ENCODE measurements at regions not wholly inside any gene's neighbourhood (a gene's known extent, or its start where the extent isn't known, plus 50 kb on each side); places are given as distances from the start of the nearest gene placed in this dataset.
"Not testable (repeated sequence)": the region's sequence is repeated elsewhere in the genome, so short reads cannot be mapped to it uniquely, and the experiment has no call there.

DNA sequence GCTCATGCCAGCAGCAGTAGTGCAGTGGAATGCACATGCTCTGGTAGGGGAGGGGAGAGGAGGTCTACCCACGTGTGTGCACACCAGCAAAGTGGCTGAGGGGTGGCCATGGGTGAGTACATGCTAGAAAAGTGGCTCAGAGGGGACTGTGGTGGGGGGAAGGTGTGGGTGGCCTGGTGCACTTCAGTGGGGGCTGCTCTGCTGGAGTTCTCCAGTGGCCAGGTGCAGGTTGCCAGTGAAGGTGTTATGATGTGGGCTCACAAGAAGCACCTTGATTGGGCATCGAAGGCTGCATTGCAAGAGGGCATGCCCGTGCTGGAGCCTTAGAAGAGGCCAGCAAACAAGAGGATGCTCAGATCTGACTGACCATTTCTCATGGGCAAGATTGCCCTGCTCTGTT lies 613.6 kb upstream of the PHF14 start:
- Mint-ChIP-seq H3K36me3 (no peaks in the 10 kb centered on the region), H3K27me3 (no peaks in the 10 kb centered on the region), H3K9me3 (peaks cover 18% of the 10 kb centered on the region), H3K4me3 (no peak overlapping the region), H3K4me1 (ENCODE audit: low read depth in 2 of 2) (no peaks in the 10 kb centered on the region), H3K27ac (no peak overlapping the region)
- ATAC-seq (no peak), DNase-seq (ENCODE audit: low spot score) (no peak)

DNA sequence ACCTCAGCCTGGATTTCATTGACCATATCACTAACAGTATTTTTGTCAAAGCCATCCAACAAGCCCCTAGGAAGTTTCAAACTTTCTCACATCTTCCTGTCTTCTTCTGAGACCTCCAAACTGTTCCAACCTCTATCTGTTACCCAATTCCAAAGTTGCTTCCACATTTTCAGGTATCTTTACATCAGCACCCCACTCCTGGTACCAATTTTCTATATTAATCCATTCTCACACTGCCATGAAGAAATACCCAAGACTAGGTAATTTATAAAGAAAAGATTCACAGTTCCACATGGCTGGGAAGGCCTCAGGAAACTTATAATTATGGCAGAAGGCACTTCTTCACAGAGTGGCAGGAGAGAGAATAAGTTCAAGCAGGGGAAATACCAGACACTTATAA lies 571.9 kb upstream of the PHF14 start:
- no peaks in the 10 kb centered on the region for H3K27me3 Mint-ChIP-seq
- no peaks in the 10 kb centered on the region for H3K4me1 Mint-ChIP-seq (ENCODE audit: low read depth in 2 of 2)
- H3K4me3 Mint-ChIP-seq, result no peak overlapping the region
- no peak overlapping the region for H3K27ac Mint-ChIP-seq
- peaks cover 17% of the 10 kb centered on the region for H3K36me3 Mint-ChIP-seq
- H3K9me3 Mint-ChIP-seq, result peaks cover 16% of the 10 kb centered on the region
- no peak for DNase-seq (ENCODE audit: low spot score)
- no peak for ATAC-seq

DNA sequence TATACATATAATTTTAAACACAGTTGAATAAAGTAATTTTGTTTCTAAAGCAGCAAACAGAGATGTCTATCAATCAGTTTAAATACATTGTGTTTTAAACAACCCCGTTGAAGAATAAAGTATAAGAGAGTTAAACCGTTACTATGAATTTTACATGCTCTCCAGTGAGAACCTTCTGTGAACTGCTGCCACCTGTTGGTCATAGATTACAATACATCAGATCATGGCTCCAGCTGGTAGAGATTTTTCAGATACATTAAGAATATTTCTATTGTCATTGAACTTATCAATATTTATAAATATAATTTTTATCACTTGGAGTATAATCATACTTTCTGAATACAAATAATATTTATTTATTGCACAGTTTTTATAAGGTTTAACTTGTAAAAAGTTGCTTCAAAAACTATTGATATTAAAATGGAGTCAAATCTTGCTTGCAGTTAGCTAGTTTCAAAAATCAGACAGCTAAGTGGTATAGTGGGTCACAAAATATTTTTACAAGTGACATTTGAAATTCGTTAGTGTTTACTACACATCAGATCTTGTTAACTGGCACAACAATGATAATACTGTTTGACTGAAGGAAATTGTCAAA lies 561.2 kb upstream of the PHF14 start:
- no peaks in the 10 kb centered on the region for H3K36me3 Mint-ChIP-seq
- no peak for DNase-seq (ENCODE audit: low spot score)
- peaks cover 0 to 9% of the 10 kb centered on the region in 2 donors for H3K27me3 Mint-ChIP-seq
- no peaks in the 10 kb centered on the region for H3K9me3 Mint-ChIP-seq
- H3K4me3 Mint-ChIP-seq, result no peak overlapping the region
- ATAC-seq, result no peak
- H3K4me1 Mint-ChIP-seq (ENCODE audit: low read depth in 2 of 2), result no peaks in the 10 kb centered on the region
- no peak overlapping the region for H3K27ac Mint-ChIP-seq

DNA sequence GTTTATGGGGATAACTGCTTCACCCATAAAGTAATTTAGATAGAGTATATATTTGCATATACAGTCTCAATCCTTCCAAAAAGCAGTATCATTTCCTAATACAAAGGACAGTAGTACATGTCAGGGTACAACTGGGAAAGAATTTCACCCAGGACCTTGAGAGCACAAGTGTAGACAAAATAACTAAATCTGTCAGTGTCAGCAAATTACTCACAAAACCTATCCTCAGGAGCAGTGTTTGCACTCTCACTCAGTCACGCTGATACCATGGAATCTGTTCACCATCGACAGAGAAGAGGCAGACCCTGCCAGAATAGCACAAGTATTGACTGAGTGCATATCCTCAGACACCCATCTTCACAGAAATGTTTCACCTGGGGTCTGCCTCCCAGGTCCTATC lies 554.7 kb upstream of the PHF14 start:
- Mint-ChIP-seq H3K27me3 (peaks cover 0 to 4% of the 10 kb centered on the region in 2 donors), H3K4me1 (ENCODE audit: low read depth in 2 of 2) (no peaks in the 10 kb centered on the region), H3K4me3 (no peak overlapping the region), H3K36me3 (no peaks in the 10 kb centered on the region), H3K9me3 (peaks cover 4% of the 10 kb centered on the region), H3K27ac (no peak overlapping the region)
- ATAC-seq, result no peak
- no peak for DNase-seq (ENCODE audit: low spot score)

DNA sequence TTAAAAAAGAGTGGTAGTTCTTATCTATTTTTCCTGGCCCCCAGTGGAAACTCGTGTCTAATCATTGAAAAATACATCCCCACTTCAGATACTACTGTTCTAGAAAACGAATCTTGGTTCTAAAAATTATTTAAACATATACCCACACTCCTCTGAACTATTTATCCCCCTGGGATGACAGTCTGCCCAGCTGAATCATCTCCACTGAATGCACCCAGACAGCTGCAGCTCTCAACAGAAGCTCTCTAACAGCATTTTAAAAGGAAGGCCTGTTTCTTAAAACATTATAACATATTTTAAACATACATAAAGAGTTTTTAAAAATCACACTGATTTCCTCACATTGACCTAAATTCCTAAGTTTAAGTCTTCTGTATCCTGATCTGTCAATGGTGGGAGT lies 544.6 kb upstream of the PHF14 start:
- DNase-seq (ENCODE audit: low spot score) (no peak), ATAC-seq (no peak)
- H3K4me3 Mint-ChIP-seq, result no peak overlapping the region
- H3K4me1 Mint-ChIP-seq (ENCODE audit: low read depth in 2 of 2), result no peaks in the 10 kb centered on the region
- no peaks in the 10 kb centered on the region for H3K27me3 Mint-ChIP-seq
- H3K27ac Mint-ChIP-seq, result no peak overlapping the region
- H3K9me3 Mint-ChIP-seq, result peaks cover 4% of the 10 kb centered on the region
- H3K36me3 Mint-ChIP-seq, result no peaks in the 10 kb centered on the region

DNA sequence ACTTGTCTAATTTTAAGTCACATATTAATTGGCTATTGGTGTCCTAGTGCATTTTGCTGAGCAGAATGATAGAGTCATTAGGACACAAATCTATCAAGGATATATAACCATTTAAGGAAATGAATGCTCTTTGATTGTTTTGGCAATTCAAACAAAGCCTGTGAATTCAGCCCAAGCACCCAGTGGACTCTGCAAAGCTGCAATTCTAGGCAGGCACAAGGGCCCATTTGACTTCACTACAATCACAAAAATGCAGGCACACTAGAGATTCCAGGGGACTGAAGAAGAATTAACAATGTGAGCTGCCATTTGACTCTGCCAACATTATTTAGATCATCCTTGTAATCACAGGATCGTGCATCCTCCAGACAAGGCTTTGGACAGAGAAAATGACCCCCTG lies 544.2 kb upstream of the PHF14 start:
- Mint-ChIP-seq H3K36me3 (no peaks in the 10 kb centered on the region), H3K9me3 (peaks cover 4% of the 10 kb centered on the region), H3K27ac (no peak overlapping the region), H3K4me1 (ENCODE audit: low read depth in 2 of 2) (no peaks in the 10 kb centered on the region), H3K4me3 (no peak overlapping the region), H3K27me3 (peaks cover 0 to under 1% of the 10 kb centered on the region in 2 donors)
- no peak for ATAC-seq
- no peak for DNase-seq (ENCODE audit: low spot score)

DNA sequence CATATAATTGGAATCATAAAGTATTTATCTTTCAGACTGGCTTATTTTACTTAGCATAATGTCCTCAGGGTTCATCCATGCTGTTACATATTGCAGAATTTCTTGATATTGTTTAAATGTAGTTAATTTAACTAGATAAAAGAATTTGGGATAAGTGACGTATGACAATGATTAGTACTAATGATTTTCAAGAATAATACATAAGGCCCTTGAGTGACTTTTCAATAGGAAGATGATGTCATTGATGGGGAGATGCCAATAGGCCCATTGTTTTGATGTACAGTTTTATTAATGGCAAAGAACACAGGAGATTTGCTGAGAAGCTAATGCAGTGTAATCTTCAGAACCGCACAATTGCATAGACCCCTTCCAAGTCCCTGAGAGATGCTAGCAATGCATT lies 537.4 kb upstream of the PHF14 start:
- no peak for ATAC-seq
- H3K36me3 Mint-ChIP-seq, result no peaks in the 10 kb centered on the region
- DNase-seq (ENCODE audit: low spot score), result no peak
- no peaks in the 10 kb centered on the region for H3K9me3 Mint-ChIP-seq
- no peak overlapping the region for H3K27ac Mint-ChIP-seq
- no peaks in the 10 kb centered on the region for H3K4me1 Mint-ChIP-seq (ENCODE audit: low read depth in 2 of 2)
- no peak overlapping the region for H3K4me3 Mint-ChIP-seq
- peaks cover 0 to 5% of the 10 kb centered on the region in 2 donors for H3K27me3 Mint-ChIP-seq

DNA sequence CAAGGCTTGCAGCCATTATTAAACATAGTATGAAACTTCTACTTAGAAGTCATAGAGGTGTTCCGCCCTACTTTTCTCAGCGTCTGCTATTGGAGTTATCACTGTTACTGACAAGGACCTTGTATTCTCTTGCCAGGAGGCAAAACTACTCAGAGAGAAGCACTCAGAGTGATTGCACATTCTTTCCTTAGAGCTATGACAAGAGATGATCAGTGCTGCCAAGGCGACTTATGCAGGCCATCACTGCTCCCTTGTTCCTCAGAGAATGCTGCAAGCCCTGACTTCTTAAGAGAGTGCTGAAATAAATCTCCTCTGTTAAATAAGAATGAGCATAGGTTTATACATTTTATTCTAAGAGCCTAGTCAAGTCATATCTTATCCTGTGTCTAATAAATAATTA lies 534.6 kb upstream of the PHF14 start:
- no peaks in the 10 kb centered on the region for H3K9me3 Mint-ChIP-seq
- H3K4me1 Mint-ChIP-seq (ENCODE audit: low read depth in 2 of 2), result no peaks in the 10 kb centered on the region
- ATAC-seq, result no peak
- H3K27ac Mint-ChIP-seq, result no peak overlapping the region
- no peak overlapping the region for H3K4me3 Mint-ChIP-seq
- no peak for DNase-seq (ENCODE audit: low spot score)
- H3K27me3 Mint-ChIP-seq, result peaks cover 0 to 5% of the 10 kb centered on the region in 2 donors
- peaks cover 6% of the 10 kb centered on the region for H3K36me3 Mint-ChIP-seq

DNA sequence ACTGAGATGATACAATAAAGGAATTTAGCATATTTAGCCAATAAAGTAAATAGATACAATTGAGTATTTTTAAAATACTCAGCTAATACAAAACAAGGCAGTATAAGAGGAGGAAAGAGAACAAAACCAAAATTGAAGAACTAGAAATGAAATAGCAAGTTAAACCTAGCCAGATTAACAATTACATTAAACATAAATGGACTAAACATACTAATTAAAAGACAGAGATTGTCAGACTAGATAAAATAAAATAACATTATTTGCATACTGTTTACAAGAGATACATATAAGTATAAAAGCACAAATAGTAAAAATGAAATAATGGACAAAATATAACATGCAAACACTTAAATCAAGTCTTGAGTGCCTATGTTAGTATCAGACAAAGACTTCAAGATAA lies 517.7 kb upstream of the PHF14 start:
- DNase-seq (ENCODE audit: low spot score) (no peak), ATAC-seq (no peak)
- Mint-ChIP-seq H3K4me3 (no peak overlapping the region), H3K4me1 (ENCODE audit: low read depth in 2 of 2) (no peaks in the 10 kb centered on the region), H3K27me3 (no peaks in the 10 kb centered on the region), H3K9me3 (peaks cover 3% of the 10 kb centered on the region), H3K27ac (no peak overlapping the region), H3K36me3 (no peaks in the 10 kb centered on the region)

DNA sequence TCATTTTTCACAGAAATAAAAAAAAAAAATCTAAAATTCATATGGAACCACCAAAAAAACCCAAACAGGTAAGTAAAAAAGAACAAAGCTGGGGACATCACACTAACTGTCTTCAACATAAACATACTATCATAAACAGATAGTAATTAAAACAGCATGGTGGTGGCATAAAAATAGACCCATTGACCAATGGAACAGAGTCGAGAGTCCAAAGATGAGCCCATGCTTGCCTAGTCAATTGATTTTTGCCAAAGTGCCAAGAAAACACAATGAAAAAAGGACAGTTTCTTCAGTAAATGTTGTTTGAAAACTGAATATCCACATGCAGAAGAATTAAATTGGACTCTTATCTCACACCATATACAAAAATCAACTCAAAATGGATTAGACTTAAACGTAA lies 513.2 kb upstream of the PHF14 start:
- Mint-ChIP-seq H3K27ac (no peak overlapping the region), H3K4me3 (no peak overlapping the region), H3K36me3 (no peaks in the 10 kb centered on the region), H3K27me3 (no peaks in the 10 kb centered on the region), H3K4me1 (ENCODE audit: low read depth in 2 of 2) (no peaks in the 10 kb centered on the region), H3K9me3 (no peaks in the 10 kb centered on the region)
- ATAC-seq, result no peak
- no peak for DNase-seq (ENCODE audit: low spot score)

DNA sequence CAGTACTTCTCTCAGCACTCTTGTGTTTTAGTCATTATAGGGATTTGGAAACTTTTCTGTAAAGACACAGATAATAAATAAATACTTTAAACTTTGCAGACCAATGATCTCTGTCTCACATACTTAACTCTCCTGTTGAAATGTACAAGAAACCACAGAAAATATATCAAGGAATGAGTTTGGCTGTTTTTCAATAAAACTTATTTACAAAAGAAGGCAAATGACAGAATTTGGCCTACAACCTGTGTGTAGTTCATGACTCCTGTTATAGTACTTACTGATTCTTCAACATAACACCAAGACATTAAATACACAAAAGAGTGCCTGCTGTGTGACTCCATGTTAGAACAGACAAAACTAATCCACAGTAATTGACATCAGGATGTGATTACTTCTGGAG lies 510.0 kb upstream of the PHF14 start:
- H3K4me1 Mint-ChIP-seq (ENCODE audit: low read depth in 2 of 2), result no peaks in the 10 kb centered on the region
- ATAC-seq, result no peak
- no peaks in the 10 kb centered on the region for H3K36me3 Mint-ChIP-seq
- H3K9me3 Mint-ChIP-seq, result no peaks in the 10 kb centered on the region
- H3K4me3 Mint-ChIP-seq, result no peak overlapping the region
- H3K27me3 Mint-ChIP-seq, result no peaks in the 10 kb centered on the region
- no peak overlapping the region for H3K27ac Mint-ChIP-seq
- no peak for DNase-seq (ENCODE audit: low spot score)

DNA sequence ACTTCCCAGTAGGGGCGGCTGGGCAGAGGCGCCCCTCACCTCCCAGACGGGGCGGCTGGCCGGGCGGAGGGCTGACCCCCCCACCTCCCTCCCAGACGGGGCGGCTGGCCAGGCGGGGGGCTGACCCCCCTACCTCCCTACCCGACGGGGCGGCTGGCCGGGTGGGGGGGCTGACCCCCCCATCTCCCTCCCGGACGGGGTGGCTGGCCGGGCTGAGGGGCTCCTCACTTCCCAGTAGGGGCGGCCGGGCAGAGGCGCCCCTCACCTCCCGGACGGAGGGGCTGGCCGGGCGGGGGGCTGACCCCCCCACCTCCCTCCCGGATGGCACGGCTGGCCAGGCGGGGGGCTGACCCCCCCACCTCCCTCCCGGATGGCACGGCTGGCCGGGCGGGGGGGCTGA lies 508.1 kb upstream of the PHF14 start:
- H3K4me3 Mint-ChIP-seq, ATAC-seq: not testable (repeated sequence)

DNA sequence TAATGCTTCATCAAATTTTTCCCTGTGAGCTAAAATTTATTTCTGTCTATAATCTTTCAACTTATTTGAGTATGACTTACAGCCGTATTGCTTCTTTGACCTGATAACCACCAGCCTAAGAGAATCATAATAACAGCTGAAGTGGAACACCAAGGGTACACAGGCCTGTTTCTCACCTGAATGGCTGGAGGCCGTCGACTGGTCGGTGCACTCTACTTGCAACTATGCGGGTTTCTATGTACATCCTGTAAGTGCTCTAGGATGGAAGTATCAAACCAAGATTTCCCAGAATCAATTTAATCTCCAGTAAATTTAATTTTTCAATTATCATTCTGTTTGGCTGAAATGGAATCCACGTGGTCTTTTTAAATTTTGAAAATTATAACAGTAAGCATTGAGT lies 504.8 kb upstream of the PHF14 start:
- H3K4me1 Mint-ChIP-seq (ENCODE audit: low read depth in 2 of 2), result no peaks in the 10 kb centered on the region
- H3K4me3 Mint-ChIP-seq, result no peak overlapping the region
- H3K27ac Mint-ChIP-seq, result no peak overlapping the region
- no peak for ATAC-seq
- no peaks in the 10 kb centered on the region for H3K27me3 Mint-ChIP-seq
- no peak for DNase-seq (ENCODE audit: low spot score)
- H3K36me3 Mint-ChIP-seq, result no peaks in the 10 kb centered on the region
- H3K9me3 Mint-ChIP-seq, result no peaks in the 10 kb centered on the region

More for the DNA sequence above, 508.1 kb upstream of the PHF14 start:
- not testable (repeated sequence) for H3K36me3 Mint-ChIP-seq; H3K9me3 Mint-ChIP-seq; H3K27ac Mint-ChIP-seq; DNase-seq (ENCODE audit: low spot score); H3K4me1 Mint-ChIP-seq (ENCODE audit: low read depth in 2 of 2); H3K27me3 Mint-ChIP-seq

DNA sequence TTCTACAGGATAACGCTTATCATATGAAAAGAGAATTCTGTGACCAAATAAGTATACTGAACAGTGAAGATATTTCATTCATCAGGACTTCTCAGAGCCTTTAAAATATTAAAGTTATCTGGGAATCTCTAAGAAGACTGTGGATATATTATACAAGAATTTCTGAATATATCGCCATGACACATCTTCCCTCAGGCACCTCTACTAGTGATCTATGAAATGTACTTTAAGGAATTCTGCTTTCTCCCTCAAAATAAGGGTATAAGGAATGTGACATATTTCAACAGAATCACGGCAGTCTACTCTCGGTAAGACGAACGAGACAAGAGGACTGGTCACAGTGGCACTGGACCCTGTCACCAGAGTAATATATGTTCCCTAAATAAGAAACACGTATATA lies 504.2 kb upstream of the PHF14 start:
- Mint-ChIP-seq H3K27ac (no peak overlapping the region), H3K9me3 (no peaks in the 10 kb centered on the region), H3K36me3 (no peaks in the 10 kb centered on the region), H3K4me3 (no peak overlapping the region), H3K27me3 (no peaks in the 10 kb centered on the region), H3K4me1 (ENCODE audit: low read depth in 2 of 2) (no peaks in the 10 kb centered on the region)
- ATAC-seq (no peak), DNase-seq (ENCODE audit: low spot score) (no peak)

DNA sequence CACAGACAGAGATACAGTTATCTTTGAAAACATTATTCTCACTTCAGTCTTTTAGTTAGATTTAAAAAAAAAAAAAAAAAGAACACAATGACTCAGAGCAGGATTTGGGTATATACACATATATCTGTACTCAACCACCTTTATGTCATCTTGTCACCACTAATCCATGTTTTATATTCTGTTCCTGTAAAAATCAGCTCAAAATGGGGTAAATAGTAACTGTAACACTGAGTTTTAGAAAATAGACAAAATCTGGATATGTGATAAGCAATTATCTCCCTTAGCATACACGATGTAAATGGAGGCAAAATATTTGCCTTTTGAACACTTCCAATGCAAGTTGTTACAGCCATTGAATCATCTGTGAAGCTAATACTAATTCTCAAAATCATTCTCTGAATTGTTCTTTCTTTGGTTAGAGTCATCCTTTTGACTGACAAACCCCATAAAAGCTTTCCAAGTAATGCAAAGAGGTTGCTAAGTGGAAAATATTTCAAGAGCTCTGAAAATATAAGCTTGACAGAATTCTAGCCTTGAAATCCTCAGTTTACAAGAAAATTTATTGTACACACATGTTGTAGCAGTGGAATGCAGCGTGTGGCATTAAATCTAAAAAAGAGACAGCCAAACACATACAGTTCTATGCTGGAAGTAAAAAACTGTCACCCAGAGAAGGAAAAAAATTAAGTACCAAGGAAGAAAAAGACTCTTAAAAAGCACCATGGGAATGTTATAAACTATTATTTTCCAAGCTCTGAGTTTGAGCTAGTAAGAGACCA lies 502.2 kb upstream of the PHF14 start:
- Mint-ChIP-seq H3K9me3 (no peaks in the 10 kb centered on the region), H3K36me3 (no peaks in the 10 kb centered on the region), H3K27me3 (no peaks in the 10 kb centered on the region), H3K4me1 (ENCODE audit: low read depth in 2 of 2) (no peaks in the 10 kb centered on the region), H3K27ac (no peak overlapping the region), H3K4me3 (no peak overlapping the region)
- ATAC-seq (no peak), DNase-seq (ENCODE audit: low spot score) (no peak)
